Neural cell (in vitro differentiated cells): ENCODE measurements at regions not wholly inside any gene's neighbourhood (a gene's known extent, or its start where the extent isn't known, plus 50 kb on each side); places are given as distances from the start of the nearest gene placed in this dataset.

Source experiments
- H2AFZ ChIP-seq: fragments of 200-600, 300-800 bp; sonication (generic), shearing (Covaris generic); 2 replicates; pipeline ENCODE4 v1.6.0; 2014; ENCODE audit warnings: low read depth, mild to moderate bottlenecking, antibody characterized with exemption, low read length, moderate library complexity
- H3F3A ChIP-seq: fragments of 200-600 bp; shearing (Covaris generic); 2 replicates; pipeline ENCODE4 v1.6.1; 2016; ENCODE audit warnings: mild to moderate bottlenecking, moderate library complexity, mixed read lengths, antibody characterized with exemption, low read length; ENCODE audit not compliant: insufficient read depth, poor library complexity, severe bottlenecking
- H3K27ac ChIP-seq: fragments of 200-600, 300-800 bp; sonication (generic), shearing (Covaris generic); 2 replicates; pipeline ENCODE4 v1.5.1; 2014; ENCODE audit warnings: mild to moderate bottlenecking, low read length, moderate library complexity
- H3K27me3 ChIP-seq: fragments of 300-800, 200-600 bp; sonication (generic), shearing (Covaris generic); 2 replicates; pipeline ENCODE4 v1.6.0; 2014; ENCODE audit warnings: mild to moderate bottlenecking, low read depth, low read length, moderate library complexity; ENCODE audit not compliant: insufficient read depth
- H3K36me3 ChIP-seq: fragments of 300-800, 200-600 bp; sonication (generic), shearing (Covaris generic); 2 replicates; pipeline ENCODE4 v1.5.1; 2014; ENCODE audit warnings: mild to moderate bottlenecking, antibody characterized with exemption, low read length, moderate library complexity; ENCODE audit not compliant: insufficient read depth
- H3K4me2 ChIP-seq: fragments of 300-800, 200-600 bp; sonication (generic), shearing (Covaris generic); 2 replicates; pipeline ENCODE4 v1.6.0; 2014; ENCODE audit warnings: mild to moderate bottlenecking, low read length
- H3K4me3 ChIP-seq: fragments of 300-800, 200-600 bp; sonication (generic), shearing (Covaris generic); 2 replicates; pipeline ENCODE4 v1.5.1; 2014; ENCODE audit warnings: mild to moderate bottlenecking, low read length, moderate library complexity
- H3K79me2 ChIP-seq: fragments of 200-600 bp; shearing (Covaris generic); replicated peaks from 2 replicates; pipeline ENCODE4 v1.6.0; 2014; ENCODE audit warnings: mild to moderate bottlenecking, low read length, moderate library complexity; ENCODE audit not compliant: insufficient read depth
- H3K9ac ChIP-seq: fragments of 300-800, 200-600 bp; sonication (generic), shearing (Covaris generic); 2 replicates; pipeline ENCODE4 v1.6.1; 2016; ENCODE audit warnings: mild to moderate bottlenecking, low read length, mixed read lengths
- H3K9me2 ChIP-seq: fragments of 200-600 bp; shearing (Covaris generic); 2 replicates; pipeline ENCODE4 v1.6.1; 2016; ENCODE audit warnings: mild to moderate bottlenecking, low read length, mixed read lengths; ENCODE audit not compliant: insufficient read depth
- H3K9me3 ChIP-seq: fragments of 200-600, 300-800 bp; sonication (generic), shearing (Covaris generic); 2 replicates; pipeline ENCODE4 v1.6.1; 2016; ENCODE audit warnings: mild to moderate bottlenecking, mixed run types, low read length, moderate library complexity, mixed read lengths
- H4K20me1 ChIP-seq: fragments of 200-600 bp; shearing (Covaris generic); 2 replicates; pipeline ENCODE4 v1.6.1; 2016; ENCODE audit warnings: mild to moderate bottlenecking, mixed run types; ENCODE audit not compliant: insufficient read depth
- CTCF ChIP-seq: fragments of 450-650 bp; IDR thresholded peaks from 2 replicates; pipeline ENCODE4 v1.5.1; 2014; ENCODE audit warnings: antibody characterized with exemption, mild to moderate bottlenecking, moderate library complexity; ENCODE audit not compliant: poor library complexity, severe bottlenecking
- EP300 ChIP-seq: fragments of 450-650 bp; conservative IDR thresholded peaks from 2 replicates; pipeline ENCODE4 v1.6.1; 2014; ENCODE audit warnings: antibody characterized with exemption, mild to moderate bottlenecking, moderate library complexity; ENCODE audit not compliant: poor library complexity, severe bottlenecking
- EZH2 ChIP-seq: fragments of 200-600, 300-800 bp; shearing (Covaris generic), sonication (generic); IDR thresholded peaks from 2 replicates; pipeline ENCODE4 v1.6.1; 2014; ENCODE audit warnings: antibody characterized with exemption, low read length, borderline replicate concordance, mild to moderate bottlenecking; ENCODE audit not compliant: insufficient read depth, poor library complexity, severe bottlenecking
- MXI1 ChIP-seq: fragments of 450-650 bp; conservative IDR thresholded peaks from 2 replicates; pipeline ENCODE4 v1.6.1; 2014; ENCODE audit warnings: antibody characterized with exemption, mild to moderate bottlenecking; ENCODE audit not compliant: poor library complexity, severe bottlenecking
- POLR2AphosphoS5 ChIP-seq: IDR thresholded peaks from 2 replicates; pipeline ENCODE4 v1.6.1; 2012
- RAD21 ChIP-seq: fragments of 450-650 bp; conservative IDR thresholded peaks from 2 replicates; pipeline ENCODE4 v1.6.1; 2014; ENCODE audit warnings: antibody characterized with exemption, mild to moderate bottlenecking, moderate library complexity
- REST ChIP-seq: IDR thresholded peaks from 2 replicates; pipeline ENCODE4 v1.6.1; 2012; ENCODE audit warnings: borderline replicate concordance
- SMC3 ChIP-seq: fragments of 450-650 bp; conservative IDR thresholded peaks from 2 replicates; pipeline ENCODE4 v1.6.1; 2014; ENCODE audit warnings: antibody characterized with exemption, mild to moderate bottlenecking, moderate library complexity; ENCODE audit not compliant: poor library complexity
- TAF1 ChIP-seq: IDR thresholded peaks from 2 replicates; pipeline ENCODE4 v1.6.1; 2012; ENCODE audit warnings: low read depth

GRCh38 chr13:40428354-40428753, 238.1 kb downstream of the FOXO1 start:
- no peaks in the 10 kb centered on the region for H3K9me2 ChIP-seq
- H4K20me1 ChIP-seq: no peaks in the 10 kb centered on the region
- no peaks in the 10 kb centered on the region for H3K27me3 ChIP-seq
- no peaks in the 10 kb centered on the region for H3K9me3 ChIP-seq
- no peak overlapping the region for H2AFZ ChIP-seq
- H3K27ac ChIP-seq: no peak overlapping the region
- no peak overlapping the region for H3K4me2 ChIP-seq
- H3K4me3 ChIP-seq: no peak overlapping the region
- no peaks in the 10 kb centered on the region for H3K79me2 ChIP-seq
- no peaks in the 10 kb centered on the region for H3F3A ChIP-seq
- H3K36me3 ChIP-seq: no peaks in the 10 kb centered on the region
- H3K9ac ChIP-seq: no peak overlapping the region
- TF ChIP-seq EZH2: no peak
- no peak for TF ChIP-seq POLR2AphosphoS5
- no peak for TF ChIP-seq TAF1

- Histone ChIP-seq H4K20me1 (no peaks in the 10 kb centered on the region), H2AFZ (no peak overlapping the region), H3K9me3 (no peaks in the 10 kb centered on the region), H3K36me3 (no peaks in the 10 kb centered on the region), H3K27ac (no peak overlapping the region), H3K79me2 (no peaks in the 10 kb centered on the region), H3K4me3 (no peak overlapping the region), H3K9me2 (no peaks in the 10 kb centered on the region), H3F3A (no peaks in the 10 kb centered on the region), H3K4me2 (no peak overlapping the region), H3K27me3 (no peaks in the 10 kb centered on the region), H3K9ac (no peak overlapping the region)
- TF ChIP-seq TAF1: no peak
- no peak for TF ChIP-seq EP300
- no peak for TF ChIP-seq RAD21
- TF ChIP-seq POLR2AphosphoS5: no peak
These were observed 236.5 kb downstream of the FOXO1 start for GRCh38 chr13:40429706-40430545.

GRCh38 chr13:40432018-40432978, 234.1 kb downstream of the FOXO1 start:
- Histone ChIP-seq H3K36me3 (no peaks in the 10 kb centered on the region), H3K4me2 (no peak overlapping the region), H4K20me1 (no peaks in the 10 kb centered on the region), H3K79me2 (no peaks in the 10 kb centered on the region), H3F3A (no peaks in the 10 kb centered on the region), H3K27me3 (no peaks in the 10 kb centered on the region), H3K9me3 (no peaks in the 10 kb centered on the region), H2AFZ (no peak overlapping the region), H3K27ac (no peak overlapping the region), H3K9ac (no peak overlapping the region), H3K9me2 (no peaks in the 10 kb centered on the region), H3K4me3 (no peak overlapping the region)
- TF ChIP-seq CTCF: no peak
- no peak for TF ChIP-seq EP300
- TF ChIP-seq SMC3: no peak
- no peak for TF ChIP-seq EZH2
- no peak for TF ChIP-seq POLR2AphosphoS5
- TF ChIP-seq TAF1: no peak
- TF ChIP-seq MXI1: no peak
- no peak for TF ChIP-seq REST
- no peak for TF ChIP-seq RAD21
